HepG2 (cell line): ENCODE measurements at regions not wholly inside any gene's neighbourhood (a gene's known extent, or its start where the extent isn't known, plus 50 kb on each side); places are given as distances from the start of the nearest gene placed in this dataset.

Experiments
- PCBP2 ChIP-seq: fragments of 200-400 bp; formaldehyde crosslinking; optimal IDR thresholded peaks from 2 replicates; pipeline ENCODE3; 2018; ENCODE audit warnings: low read length, low read depth; ENCODE audit not compliant: poor library complexity, severe bottlenecking
- POLR2A ChIP-seq, 2 experiments: IDR thresholded peaks; 2 replicates each; pipeline ENCODE4 v1.6.1; 2011; ENCODE audit warnings: low read depth in 2 of 2, low read length in 2 of 2, mild to moderate bottlenecking in 1 of 2, moderate library complexity in 1 of 2; ENCODE audit not compliant: insufficient read depth in 1 of 2
- POLR2AphosphoS5 ChIP-seq: IDR thresholded peaks from 2 replicates; pipeline ENCODE4 v1.6.1; 2012; ENCODE audit warnings: low read depth, low read length
- SRF ChIP-seq: IDR thresholded peaks from 2 replicates; pipeline ENCODE4 v1.6.1; 2011; ENCODE audit warnings: mild to moderate bottlenecking, low read depth, low read length, moderate library complexity
- ZNF44 ChIP-seq: sonication (generic); formaldehyde crosslinking; IDR thresholded peaks from 2 replicates; pipeline ENCODE4 v1.5.1; 2020; ENCODE audit warnings: mild to moderate bottlenecking, missing genetic modification reagents
- TF ChIP-seq, protein P1 (sequence below): sonication (generic); formaldehyde crosslinking; IDR thresholded peaks from 2 replicates; pipeline ENCODE4 v1.5.0; 2020; ENCODE audit warnings: mild to moderate bottlenecking, missing genetic modification reagents
- TF ChIP-seq, protein P2 (sequence below): sonication (generic); formaldehyde crosslinking; IDR thresholded peaks from 2 replicates; pipeline ENCODE4 v1.4.0; 2020; ENCODE audit warnings: missing genetic modification reagents, mild to moderate bottlenecking, borderline replicate concordance

DNA sequence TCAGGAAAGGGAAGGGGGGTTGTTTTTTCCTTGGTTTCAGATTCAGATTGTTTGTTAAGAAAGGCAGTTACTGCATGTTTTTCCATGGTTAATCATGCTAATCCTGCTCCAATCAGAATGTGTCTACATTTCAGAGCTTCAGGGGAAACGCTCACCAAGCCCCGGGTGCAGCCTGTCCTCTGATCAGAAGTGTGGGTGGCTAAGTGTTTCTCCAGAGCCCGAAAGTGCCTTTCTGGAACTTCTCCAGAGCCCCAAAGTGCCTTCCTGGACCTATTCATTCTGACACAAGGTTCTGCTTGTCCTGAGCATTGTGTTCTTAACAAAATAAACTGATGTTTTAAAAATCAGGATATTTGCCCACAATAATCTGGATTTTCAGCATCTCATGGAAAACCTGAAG lies 359.0 kb upstream of the ZNF521 start:
- no peak for TF ChIP-seq POLR2A (IDR thresholded peaks at IDR 0.05; ENCODE audit: insufficient read depth in 1 of 2, low read depth in 2 of 2, low read length in 2 of 2)
- no peak for TF ChIP-seq ZNF44
- TF ChIP-seq, protein P1, sequence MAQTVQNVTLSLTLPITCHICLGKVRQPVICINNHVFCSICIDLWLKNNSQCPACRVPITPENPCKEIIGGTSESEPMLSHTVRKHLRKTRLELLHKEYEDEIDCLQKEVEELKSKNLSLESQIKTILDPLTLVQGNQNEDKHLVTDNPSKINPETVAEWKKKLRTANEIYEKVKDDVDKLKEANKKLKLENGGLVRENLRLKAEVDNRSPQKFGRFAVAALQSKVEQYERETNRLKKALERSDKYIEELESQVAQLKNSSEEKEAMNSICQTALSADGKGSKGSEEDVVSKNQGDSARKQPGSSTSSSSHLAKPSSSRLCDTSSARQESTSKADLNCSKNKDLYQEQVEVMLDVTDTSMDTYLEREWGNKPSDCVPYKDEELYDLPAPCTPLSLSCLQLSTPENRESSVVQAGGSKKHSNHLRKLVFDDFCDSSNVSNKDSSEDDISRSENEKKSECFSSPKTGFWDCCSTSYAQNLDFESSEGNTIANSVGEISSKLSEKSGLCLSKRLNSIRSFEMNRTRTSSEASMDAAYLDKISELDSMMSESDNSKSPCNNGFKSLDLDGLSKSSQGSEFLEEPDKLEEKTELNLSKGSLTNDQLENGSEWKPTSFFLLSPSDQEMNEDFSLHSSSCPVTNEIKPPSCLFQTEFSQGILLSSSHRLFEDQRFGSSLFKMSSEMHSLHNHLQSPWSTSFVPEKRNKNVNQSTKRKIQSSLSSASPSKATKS = no peak
- TF ChIP-seq, protein P2, sequence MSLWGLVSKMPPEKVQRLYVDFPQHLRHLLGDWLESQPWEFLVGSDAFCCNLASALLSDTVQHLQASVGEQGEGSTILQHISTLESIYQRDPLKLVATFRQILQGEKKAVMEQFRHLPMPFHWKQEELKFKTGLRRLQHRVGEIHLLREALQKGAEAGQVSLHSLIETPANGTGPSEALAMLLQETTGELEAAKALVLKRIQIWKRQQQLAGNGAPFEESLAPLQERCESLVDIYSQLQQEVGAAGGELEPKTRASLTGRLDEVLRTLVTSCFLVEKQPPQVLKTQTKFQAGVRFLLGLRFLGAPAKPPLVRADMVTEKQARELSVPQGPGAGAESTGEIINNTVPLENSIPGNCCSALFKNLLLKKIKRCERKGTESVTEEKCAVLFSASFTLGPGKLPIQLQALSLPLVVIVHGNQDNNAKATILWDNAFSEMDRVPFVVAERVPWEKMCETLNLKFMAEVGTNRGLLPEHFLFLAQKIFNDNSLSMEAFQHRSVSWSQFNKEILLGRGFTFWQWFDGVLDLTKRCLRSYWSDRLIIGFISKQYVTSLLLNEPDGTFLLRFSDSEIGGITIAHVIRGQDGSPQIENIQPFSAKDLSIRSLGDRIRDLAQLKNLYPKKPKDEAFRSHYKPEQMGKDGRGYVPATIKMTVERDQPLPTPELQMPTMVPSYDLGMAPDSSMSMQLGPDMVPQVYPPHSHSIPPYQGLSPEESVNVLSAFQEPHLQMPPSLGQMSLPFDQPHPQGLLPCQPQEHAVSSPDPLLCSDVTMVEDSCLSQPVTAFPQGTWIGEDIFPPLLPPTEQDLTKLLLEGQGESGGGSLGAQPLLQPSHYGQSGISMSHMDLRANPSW (CRISPR knock-in tag) = no peak
- no peak for TF ChIP-seq POLR2AphosphoS5
- no peak for TF ChIP-seq PCBP2
- no peak for TF ChIP-seq SRF
